ENCODE measurements at regions not wholly inside any gene's neighbourhood (a gene's known extent, or its start where the extent isn't known, plus 50 kb on each side); places are given as distances from the start of the nearest gene placed in this dataset.

DNA sequence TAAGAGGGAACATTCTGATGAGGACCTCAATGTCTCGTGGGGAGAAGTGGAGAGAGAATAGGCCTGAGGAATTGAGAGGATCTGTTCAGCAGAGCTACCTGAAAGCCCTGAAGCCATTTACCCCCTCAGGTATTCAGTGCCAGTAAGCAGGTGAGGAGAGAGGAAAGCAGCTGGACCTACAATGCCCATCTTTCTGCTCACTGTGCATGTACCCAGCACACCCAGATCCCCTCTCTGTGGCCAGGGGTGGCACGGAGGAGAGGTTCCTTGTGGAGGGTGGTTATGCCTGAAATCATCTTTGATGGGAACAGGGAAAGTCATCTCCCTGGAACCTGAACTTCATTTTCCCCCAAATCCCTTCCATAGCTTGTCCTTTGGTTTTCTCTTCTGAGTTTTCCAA is 277.8 kb upstream of the B3GAT1 start:
- TF ChIP-seq, protein P1, sequence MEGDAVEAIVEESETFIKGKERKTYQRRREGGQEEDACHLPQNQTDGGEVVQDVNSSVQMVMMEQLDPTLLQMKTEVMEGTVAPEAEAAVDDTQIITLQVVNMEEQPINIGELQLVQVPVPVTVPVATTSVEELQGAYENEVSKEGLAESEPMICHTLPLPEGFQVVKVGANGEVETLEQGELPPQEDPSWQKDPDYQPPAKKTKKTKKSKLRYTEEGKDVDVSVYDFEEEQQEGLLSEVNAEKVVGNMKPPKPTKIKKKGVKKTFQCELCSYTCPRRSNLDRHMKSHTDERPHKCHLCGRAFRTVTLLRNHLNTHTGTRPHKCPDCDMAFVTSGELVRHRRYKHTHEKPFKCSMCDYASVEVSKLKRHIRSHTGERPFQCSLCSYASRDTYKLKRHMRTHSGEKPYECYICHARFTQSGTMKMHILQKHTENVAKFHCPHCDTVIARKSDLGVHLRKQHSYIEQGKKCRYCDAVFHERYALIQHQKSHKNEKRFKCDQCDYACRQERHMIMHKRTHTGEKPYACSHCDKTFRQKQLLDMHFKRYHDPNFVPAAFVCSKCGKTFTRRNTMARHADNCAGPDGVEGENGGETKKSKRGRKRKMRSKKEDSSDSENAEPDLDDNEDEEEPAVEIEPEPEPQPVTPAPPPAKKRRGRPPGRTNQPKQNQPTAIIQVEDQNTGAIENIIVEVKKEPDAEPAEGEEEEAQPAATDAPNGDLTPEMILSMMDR (IDR thresholded peaks at IDR 0.05; ENCODE audit: low read depth, low read length), result no peak
- no peak for TF ChIP-seq EZH2phosphoT487 (IDR thresholded peaks at IDR 0.05; ENCODE audit: low read depth)
